GM12878 (cell line): ENCODE measurements at regions not wholly inside any gene's neighbourhood (a gene's known extent, or its start where the extent isn't known, plus 50 kb on each side); places are given as distances from the start of the nearest gene placed in this dataset.

Source experiments
- ATAC-seq: fragments of 200-7000 bp; cut with Tn5 transposase; 3 replicates; pipeline ENCODE4 v1.9.1; 2020; ENCODE audit warnings: mild to moderate bottlenecking, moderate library complexity
- BruUV-seq: library from RNA; stranded (reverse); fragments of 400-500 nt; replicated peaks from 2 replicates; lab custom pipeline; 2021; lab: Mats Ljungman, UMichigan
- CTCF ChIA-PET: fragments of 300-600 bp; sonication (Branson Sonifier 250); formaldehyde crosslinking; extraction: SDS; loops from one replicate; lab custom pipeline; 2021; ENCODE audit warnings: inconsistent platforms; lab: Yijun Ruan, JAX
- POLR2A ChIA-PET: fragments of 350-600 bp; formaldehyde crosslinking; extraction: SDS; loops from one replicate; lab custom pipeline; 2021; ENCODE audit warnings: inconsistent platforms; lab: Charles Lee
- RAD21 ChIA-PET: fragments of 300-600 bp; sonication (Branson Sonifier 250); formaldehyde crosslinking; loops from one replicate; lab custom pipeline; 2023; ENCODE audit warnings: antibody characterized with exemption; ENCODE audit not compliant: unreplicated experiment; lab: Charles Lee
- SMC1A ChIA-PET: fragments of 300-600 bp; sonication (Branson Sonifier 250); formaldehyde crosslinking; loops from one replicate; lab custom pipeline; 2023; ENCODE audit not compliant: unreplicated experiment, uncharacterized antibody; lab: Charles Lee
- DNase-seq: peaks from one replicate; pipeline ENCODE4 v3.0.0-alpha.2; 2011; ENCODE audit warnings: low read depth, low spot score
- FAIRE-seq: peaks from 3 replicates; lab custom pipeline; 2011; peaks lifted over from hg19 to GRCh38; lab: Jason Lieb, UNC
- H2AFZ ChIP-seq: 2 replicates; pipeline ENCODE4 v1.6.0; 2011; ENCODE audit warnings: low read depth, low read length, control low read depth; ENCODE audit not compliant: control insufficient read depth
- H3K27ac ChIP-seq: 2 replicates; pipeline ENCODE4 v1.5.1; 2011; ENCODE audit warnings: control low read depth; ENCODE audit not compliant: control insufficient read depth, insufficient read depth
- H3K27me3 ChIP-seq, 2 experiments: replicated peaks in 1 of 2; 2 replicates each; pipeline versions ENCODE4 v1.6.0 to v1.6.1; 2011; ENCODE audit warnings: low read length in 1 of 2; ENCODE audit not compliant: control insufficient read depth in 2 of 2, insufficient read depth in 2 of 2
- H3K36me3 ChIP-seq, 2 experiments: 2 replicates each; pipeline ENCODE4 v1.5.1; 2011; ENCODE audit warnings: low read length in 1 of 2; ENCODE audit not compliant: control insufficient read depth in 2 of 2, insufficient read depth in 2 of 2
- H3K4me1 ChIP-seq: 2 replicates; pipeline ENCODE4 v1.6.1; 2011; ENCODE audit warnings: mild to moderate bottlenecking, low read length, moderate library complexity, mixed read lengths; ENCODE audit not compliant: control insufficient read depth, insufficient read depth
- H3K4me2 ChIP-seq: 2 replicates; pipeline ENCODE4 v1.6.0; 2011; ENCODE audit warnings: control low read depth; ENCODE audit not compliant: control insufficient read depth, insufficient read depth
- H3K4me3 ChIP-seq: fragments of 200-600 bp; sonication (generic); 2 replicates; pipeline ENCODE4 v1.5.1; 2016
- H3K79me2 ChIP-seq: 2 replicates; pipeline ENCODE4 v1.6.0; 2011; ENCODE audit warnings: low read length; ENCODE audit not compliant: control insufficient read depth, insufficient read depth
- H3K9ac ChIP-seq: 2 replicates; pipeline ENCODE4 v1.8.0; 2011; ENCODE audit warnings: low read length, control low read depth, mixed read lengths; ENCODE audit not compliant: control insufficient read depth, insufficient read depth
- H3K9me3 ChIP-seq: replicated peaks from 3 replicates; pipeline ENCODE4 v1.5.1; 2011; ENCODE audit warnings: mild to moderate bottlenecking, low read length; ENCODE audit not compliant: control insufficient read depth, insufficient read depth
- H4K20me1 ChIP-seq: 2 replicates; pipeline ENCODE4 v1.6.0; 2011; ENCODE audit not compliant: control insufficient read depth, insufficient read depth
- BCL3 ChIP-seq: IDR thresholded peaks from 2 replicates; pipeline ENCODE4 v1.6.1; 2011; ENCODE audit warnings: borderline replicate concordance, low read depth, mild to moderate bottlenecking, moderate library complexity, low read length; ENCODE audit not compliant: insufficient read depth, poor library complexity, severe bottlenecking
- CHD1 ChIP-seq: IDR thresholded peaks from 2 replicates; pipeline ENCODE4 v1.6.1; 2012; ENCODE audit warnings: low read depth, low read length, improper control_type of control experiment
- ELK1 ChIP-seq: IDR thresholded peaks from 2 replicates; pipeline ENCODE4 v1.6.1; 2012; ENCODE audit warnings: low read depth, low read length, improper control_type of control experiment
- HDGF ChIP-seq: fragments of 450-650 bp; IDR thresholded peaks from 2 replicates; pipeline ENCODE4 v1.6.1; 2016; ENCODE audit warnings: antibody characterized with exemption
- IRF4 ChIP-seq: IDR thresholded peaks from 2 replicates; pipeline ENCODE4 v1.6.1; 2011; ENCODE audit warnings: low read depth, low read length
- MTA3 ChIP-seq: IDR thresholded peaks from 2 replicates; pipeline ENCODE4 v1.6.1; 2012; ENCODE audit warnings: low read length, inconsistent platforms, borderline replicate concordance
- MXI1 ChIP-seq: fragments of 150-350 bp; IDR thresholded peaks from 2 replicates; pipeline ENCODE4 v1.6.1; 2011; ENCODE audit warnings: low read depth, mild to moderate bottlenecking, inconsistent platforms, low read length, improper control_type of control experiment
- MYB ChIP-seq: fragments of 150-350 bp; IDR thresholded peaks from 2 replicates; pipeline ENCODE4 v1.6.1; 2014; ENCODE audit warnings: mild to moderate bottlenecking, low read depth, low read length, borderline replicate concordance
- NBN ChIP-seq: fragments of 450-650 bp; IDR thresholded peaks from 2 replicates; pipeline ENCODE4 v1.6.1; 2016
- NFIC ChIP-seq: IDR thresholded peaks from 2 replicates; pipeline ENCODE4 v1.6.1; 2012; ENCODE audit warnings: low read depth, mild to moderate bottlenecking, inconsistent platforms, low read length, moderate library complexity
- PKNOX1 ChIP-seq: fragments of 450-650 bp; IDR thresholded peaks from 2 replicates; pipeline ENCODE4 v1.6.1; 2016; ENCODE audit warnings: mild to moderate bottlenecking
- PML ChIP-seq: IDR thresholded peaks from 2 replicates; pipeline ENCODE4 v1.6.1; 2012; ENCODE audit warnings: low read length, inconsistent platforms
- SKIL ChIP-seq: fragments of 450-650 bp; IDR thresholded peaks from 2 replicates; pipeline ENCODE4 v1.6.1; 2017; ENCODE audit warnings: mild to moderate bottlenecking, low read depth, inconsistent platforms; ENCODE audit not compliant: poor library complexity, severe bottlenecking
- SREBF1 ChIP-seq: IDR thresholded peaks from 2 replicates; pipeline ENCODE4 v1.6.1; 2012; ENCODE audit warnings: mild to moderate bottlenecking, low read length
- SRF ChIP-seq, 2 experiments: IDR thresholded peaks; 2 replicates each; pipeline ENCODE4 v1.6.1; 2011; ENCODE audit warnings: low read depth in 2 of 2, low read length in 2 of 2, mild to moderate bottlenecking in 1 of 2, moderate library complexity in 1 of 2
- TARDBP ChIP-seq: IDR thresholded peaks from 2 replicates; pipeline ENCODE4 v1.6.1; 2016; ENCODE audit warnings: borderline replicate concordance
- ZNF384 ChIP-seq: IDR thresholded peaks from 2 replicates; pipeline ENCODE4 v1.6.1; 2012; ENCODE audit warnings: low read depth, mild to moderate bottlenecking, low read length, improper control_type of control experiment, borderline replicate concordance
- WGBS: methylation state at CpG from one replicate; pipeline ENCODE4 v1.1.6; 2016; ENCODE audit warnings: low lambda C conversion rate; ENCODE audit not compliant: insufficient replicate concordance, insufficient coverage; ENCODE audit errors: missing lambda C conversion rate; 5-methylcytosine and 5-hydroxymethylcytosine counted together
- in situ Hi-C: fragments of 300-500 bp; cut with MboI; formaldehyde crosslinking; loops from 9 replicates; pipeline ENCODE4 v1.14.3; 2018; ENCODE audit warnings: mixed read lengths
- intact Hi-C: fragments of 100-400 bp; cut with micrococcal nuclease; formaldehyde crosslinking; loops from one replicate; pipeline ENCODE4 v1.14.2; 2022; ENCODE audit not compliant: unreplicated experiment

- no peaks in the 10 kb centered on the region for H3K27me3 ChIP-seq
- H3K27ac ChIP-seq: no peak overlapping the region
- BruUV-seq: no TSS peak
- 3% methylated on average over 2 of the region's 2 CpGs for WGBS
- ATAC-seq (no peak), FAIRE-seq (no peak), DNase-seq (no peak)
- SMC1A ChIA-PET: interaction anchor here (0.9 to 1.2 kb wide), 2 partner anchors 21 to 32 kb away, joined by 3 to 4 read pairs; no protein-coding TSS in a partner anchor
- no peaks in the 10 kb centered on the region for H3K4me1 ChIP-seq
- RAD21 ChIA-PET: no interaction called here
- TF ChIP-seq MYB: no peak
- TF ChIP-seq CHD1: no peak
- TF ChIP-seq ZNF384: no peak
- TF ChIP-seq ELK1: no peak
- TF ChIP-seq PML: no peak
- no peak for TF ChIP-seq HDGF
- no peak for TF ChIP-seq BCL3
- TF ChIP-seq SRF (IDR thresholded peaks at IDR 0.05; ENCODE audit: low read depth in 2 of 2, low read length in 2 of 2): no peak
- TF ChIP-seq NFIC: no peak
- no peak for TF ChIP-seq PKNOX1
- TF ChIP-seq TARDBP: no peak
- no peak for TF ChIP-seq NBN
- no peak for TF ChIP-seq MTA3
- TF ChIP-seq MXI1: no peak
- no peak for TF ChIP-seq SREBF1
- TF ChIP-seq SKIL: no peak
- TF ChIP-seq IRF4: no peak
- POLR2A ChIA-PET: no interaction called here
- no peaks in the 10 kb centered on the region for H3K79me2 ChIP-seq
- intact Hi-C loops: no loop called here
- no peak overlapping the region for H3K4me3 ChIP-seq
- H3K4me2 ChIP-seq: no peak overlapping the region
- H4K20me1 ChIP-seq: no peaks in the 10 kb centered on the region
- in situ Hi-C loops: no loop called here
- no peaks in the 10 kb centered on the region for H3K9me3 ChIP-seq
- H3K36me3 ChIP-seq: no peaks in the 10 kb centered on the region
- H3K9ac ChIP-seq: no peak overlapping the region
- no peak overlapping the region for H2AFZ ChIP-seq
- CTCF ChIA-PET: interaction anchor here (1.3 to 1.6 kb wide), 3 partner anchors 9 to 22 kb away, joined by 3 to 5 read pairs (median 4); no protein-coding TSS in a partner anchor
Measured at GRCh38 chr5:35364350-35364749, 134.1 kb upstream of the PRLR start.
